Trophoblast cell (in vitro differentiated cells and primary cell): ENCODE measurements at regions not wholly inside any gene's neighbourhood (a gene's known extent, or its start where the extent isn't known, plus 50 kb on each side); places are given as distances from the start of the nearest gene placed in this dataset.

Experiments used
- DNase-seq, 2 donors: peaks; one replicate each; pipeline ENCODE4 v3.0.0-alpha.2; 2016
- H2AFZ ChIP-seq: 2 replicates; pipeline ENCODE4 v1.6.1; 2013; ENCODE audit warnings: low read length, moderate library complexity, mild to moderate bottlenecking; ENCODE audit not compliant: insufficient read depth, poor library complexity
- H2AK5ac ChIP-seq: 2 replicates; pipeline ENCODE4 v1.6.1; 2013; ENCODE audit warnings: mild to moderate bottlenecking, low read length
- H2BK120ac ChIP-seq: 2 replicates; pipeline ENCODE4 v1.6.1; 2013; ENCODE audit warnings: low read length, mild to moderate bottlenecking, moderate library complexity; ENCODE audit not compliant: insufficient read depth, poor library complexity
- H2BK12ac ChIP-seq: 2 replicates; pipeline ENCODE4 v1.6.1; 2013; ENCODE audit warnings: mild to moderate bottlenecking, low read length, moderate library complexity
- H2BK5ac ChIP-seq: 2 replicates; pipeline ENCODE4 v1.6.1; 2013; ENCODE audit warnings: low read length, low read depth, moderate library complexity, mild to moderate bottlenecking; ENCODE audit not compliant: poor library complexity
- H3K14ac ChIP-seq: 2 replicates; pipeline ENCODE4 v1.6.1; 2013; ENCODE audit warnings: mild to moderate bottlenecking, low read length
- H3K18ac ChIP-seq: 2 replicates; pipeline ENCODE4 v1.6.1; 2013; ENCODE audit warnings: mild to moderate bottlenecking, low read length
- H3K23ac ChIP-seq: 2 replicates; pipeline ENCODE4 v1.6.1; 2013; ENCODE audit warnings: low read length
- H3K27ac ChIP-seq: 2 replicates; pipeline ENCODE4 v1.5.1; 2013; ENCODE audit warnings: low read depth, mild to moderate bottlenecking, inconsistent platforms, low read length, moderate library complexity
- H3K27me3 ChIP-seq: 2 replicates; pipeline ENCODE4 v1.6.1; 2013; ENCODE audit warnings: inconsistent platforms, mild to moderate bottlenecking, low read length, moderate library complexity; ENCODE audit not compliant: insufficient read depth
- H3K36me3 ChIP-seq, 2 experiments: 1 replicate in 1 of 2; 2 replicates in 1 of 2; pipeline ENCODE4 v1.6.1; 2013; ENCODE audit warnings: low read length in 2 of 2, mild to moderate bottlenecking in 2 of 2, moderate library complexity in 1 of 2; ENCODE audit not compliant: insufficient read depth in 2 of 2, control insufficient read depth in 1 of 2
- H3K4ac ChIP-seq: 2 replicates; pipeline ENCODE4 v1.6.1; 2013; ENCODE audit warnings: low read depth, mild to moderate bottlenecking, low read length, moderate library complexity
- H3K4me1 ChIP-seq, 2 experiments: 1 replicate in 1 of 2; 2 replicates in 1 of 2; pipeline ENCODE4 v1.6.1; 2013; ENCODE audit warnings: low read length in 2 of 2, mild to moderate bottlenecking in 2 of 2, moderate library complexity in 1 of 2; ENCODE audit not compliant: insufficient read depth in 2 of 2, control insufficient read depth in 1 of 2
- H3K4me2 ChIP-seq: 2 replicates; pipeline ENCODE4 v1.6.1; 2013; ENCODE audit warnings: inconsistent platforms, mild to moderate bottlenecking, low read length, moderate library complexity
- H3K4me3 ChIP-seq: 2 replicates; pipeline ENCODE4 v1.5.1; 2013; ENCODE audit warnings: mild to moderate bottlenecking, low read depth, low read length, inconsistent platforms
- H3K79me1 ChIP-seq: one replicate; pipeline ENCODE4 v1.6.1; 2013; ENCODE audit warnings: low read length
- H3K79me2 ChIP-seq: 2 replicates; pipeline ENCODE4 v1.6.1; 2013; ENCODE audit warnings: low read length, mild to moderate bottlenecking; ENCODE audit not compliant: control insufficient read depth, insufficient read depth, poor library complexity
- H3K9ac ChIP-seq: 2 replicates; pipeline ENCODE4 v1.6.1; 2013; ENCODE audit warnings: mild to moderate bottlenecking, low read length
- H3K9me3 ChIP-seq: 2 replicates; pipeline ENCODE4 v1.6.1; 2013; ENCODE audit warnings: low read depth, mild to moderate bottlenecking, control low read depth, inconsistent platforms, low read length; ENCODE audit not compliant: insufficient read depth
- H4K12ac ChIP-seq: 2 replicates; pipeline ENCODE4 v1.6.1; 2013; ENCODE audit warnings: low read depth, mild to moderate bottlenecking, low read length, moderate library complexity
- H4K8ac ChIP-seq: 2 replicates; pipeline ENCODE4 v1.6.1; 2013; ENCODE audit warnings: low read depth, mild to moderate bottlenecking, low read length, moderate library complexity
- H4K91ac ChIP-seq: one replicate; pipeline ENCODE4 v1.6.1; 2013; ENCODE audit warnings: low read depth, mild to moderate bottlenecking, low read length, moderate library complexity
- WGBS: extraction: QIAGEN DNeasy Blood & Tissue Kit; methylation state at CpG from one replicate; pipeline ENCODE4 v1.1.7; 2013; ENCODE audit warnings: missing lambda C conversion rate; ENCODE audit not compliant: insufficient read length, insufficient coverage; ENCODE audit errors: extremely low coverage; 5-methylcytosine and 5-hydroxymethylcytosine counted together

DNA sequence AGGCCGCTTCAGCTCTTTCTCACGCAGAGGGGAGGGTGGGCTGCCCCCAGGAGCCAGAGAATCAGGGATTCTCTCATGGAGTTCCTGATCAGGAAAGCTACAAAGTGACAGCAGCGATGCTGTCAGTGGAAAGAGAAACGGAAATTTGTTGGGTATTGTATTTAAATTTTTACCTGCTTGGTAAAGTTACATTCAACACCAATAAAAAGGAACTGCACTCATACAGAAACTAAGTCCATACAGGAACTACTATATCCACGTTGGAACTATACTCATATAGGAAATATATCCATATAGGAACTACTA, 325.5 kb upstream of the IRX4 start:
- H3K27me3 ChIP-seq, result no peaks in the 10 kb centered on the region
- no peak overlapping the region for H4K91ac ChIP-seq
- H2AFZ ChIP-seq, result no peak overlapping the region
- no peak overlapping the region for H2AK5ac ChIP-seq
- no peak overlapping the region for H2BK12ac ChIP-seq
- no CpG with 5 or more reads among the region's 5 CpGs for WGBS
- no peaks in the 10 kb centered on the region for H3K79me2 ChIP-seq
- no peak for DNase-seq
- H4K8ac ChIP-seq, result no peak overlapping the region
- H3K36me3 ChIP-seq, result no peaks in the 10 kb centered on the region
- no peak overlapping the region for H3K4me2 ChIP-seq
- no peak overlapping the region for H3K23ac ChIP-seq
- no peak overlapping the region for H3K18ac ChIP-seq
- no peak overlapping the region for H3K4me3 ChIP-seq
- H3K9ac ChIP-seq, result no peak overlapping the region
- H3K27ac ChIP-seq, result no peak overlapping the region
- H3K14ac ChIP-seq, result no peak overlapping the region
- no peaks in the 10 kb centered on the region for H3K9me3 ChIP-seq
- H2BK5ac ChIP-seq, result no peak overlapping the region
- no peak overlapping the region for H2BK120ac ChIP-seq
- no peak overlapping the region for H4K12ac ChIP-seq
- H3K79me1 ChIP-seq, result no peaks in the 10 kb centered on the region
- no peak overlapping the region for H3K4ac ChIP-seq
- no peaks in the 10 kb centered on the region for H3K4me1 ChIP-seq

DNA sequence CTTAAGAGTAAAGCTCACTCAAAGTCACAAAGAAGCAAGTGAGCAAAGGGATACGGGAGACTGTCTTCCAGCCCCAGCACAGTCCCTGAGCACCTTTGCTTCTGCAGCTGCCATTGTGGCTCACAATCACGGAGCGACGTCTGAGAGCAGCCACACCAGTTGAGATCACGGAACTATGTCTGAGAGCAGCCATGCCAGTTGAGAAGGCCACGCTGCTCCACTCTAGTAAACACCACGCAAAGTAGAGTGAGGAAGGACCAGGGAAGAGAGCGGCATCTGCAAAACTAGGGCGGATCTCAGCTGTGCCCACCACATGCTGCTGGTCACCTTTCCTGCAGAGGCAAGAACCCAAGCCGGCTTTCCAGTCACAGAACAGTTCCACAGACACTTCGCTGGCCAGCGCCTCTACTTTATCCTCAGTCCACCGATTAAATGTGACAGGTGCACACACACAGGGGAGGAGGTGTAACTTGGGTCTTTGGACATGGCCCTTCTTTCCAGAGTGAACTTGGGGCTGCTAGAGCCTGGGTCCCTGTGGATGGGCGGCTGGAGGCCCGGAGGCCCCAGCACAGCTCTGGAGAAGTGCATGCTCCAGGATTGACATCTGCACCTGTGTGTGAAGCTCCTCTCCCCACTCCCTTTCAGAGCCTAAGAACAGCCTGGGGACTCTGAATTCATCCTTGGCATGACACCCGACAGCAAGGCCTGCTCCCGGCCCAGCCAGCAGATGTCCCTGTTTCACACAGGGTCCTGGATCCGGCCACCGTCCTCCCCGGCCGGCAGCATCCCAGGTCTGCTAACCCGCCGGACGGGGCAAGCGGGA, 324.9 kb upstream of the IRX4 start:
- Histone ChIP-seq H3K18ac (no peak overlapping the region), H4K12ac (no peak overlapping the region), H3K14ac (no peak overlapping the region), H2BK120ac (no peak overlapping the region), H3K4me3 (peak overlapping the region; percentile 33), H3K79me2 (no peaks in the 10 kb centered on the region), H3K9ac (no peak overlapping the region), H4K8ac (no peak overlapping the region), H3K27ac (no peak overlapping the region), H3K27me3 (no peaks in the 10 kb centered on the region), H3K4ac (no peak overlapping the region), H2BK12ac (no peak overlapping the region), H4K91ac (no peak overlapping the region), H3K4me1 (no peaks in the 10 kb centered on the region), H2AFZ (no peak overlapping the region), H3K79me1 (no peaks in the 10 kb centered on the region), H3K36me3 (no peaks in the 10 kb centered on the region), H2AK5ac (no peak overlapping the region), H2BK5ac (no peak overlapping the region), H3K23ac (no peak overlapping the region), H3K4me2 (no peak overlapping the region), H3K9me3 (no peaks in the 10 kb centered on the region)
- DNase-seq, result peak; percentile 3 to 30
- WGBS, result no CpG with 5 or more reads among the region's 25 CpGs

- no peak overlapping the region for H4K91ac ChIP-seq
These were observed 324.3 kb upstream of the IRX4 start for GRCh38 chr5:2207109-2207399.

GRCh38 chr5:2206293-2207108, 323.8 kb upstream of the IRX4 start:
- Histone ChIP-seq H4K12ac (no peak overlapping the region), H3K79me2 (no peaks in the 10 kb centered on the region), H4K91ac (no peak overlapping the region), H3K4me2 (no peak overlapping the region), H2BK5ac (no peak overlapping the region), H2AK5ac (no peak overlapping the region), H2BK120ac (no peak overlapping the region), H3K4me3 (no peak overlapping the region), H3K27ac (no peak overlapping the region), H3K4me1 (no peaks in the 10 kb centered on the region), H4K8ac (no peak overlapping the region), H2BK12ac (no peak overlapping the region), H3K18ac (no peak overlapping the region), H3K9ac (no peak overlapping the region), H3K9me3 (no peaks in the 10 kb centered on the region), H3K23ac (no peak overlapping the region), H2AFZ (no peak overlapping the region), H3K14ac (no peak overlapping the region), H3K4ac (no peak overlapping the region), H3K27me3 (no peaks in the 10 kb centered on the region), H3K36me3 (no peaks in the 10 kb centered on the region), H3K79me1 (no peaks in the 10 kb centered on the region)
- DNase-seq, result no peak
- no CpG with 5 or more reads among the region's 28 CpGs for WGBS

More at GRCh38 chr5:2207109-2207399, 324.3 kb upstream of the IRX4 start:
- Histone ChIP-seq H3K4me1 (no peaks in the 10 kb centered on the region), H3K18ac (no peak overlapping the region), H2AFZ (no peak overlapping the region), H3K79me2 (no peaks in the 10 kb centered on the region), H3K9me3 (no peaks in the 10 kb centered on the region), H3K27me3 (no peaks in the 10 kb centered on the region), H2BK5ac (no peak overlapping the region), H2AK5ac (no peak overlapping the region), H2BK12ac (no peak overlapping the region), H4K8ac (no peak overlapping the region), H4K12ac (no peak overlapping the region), H3K36me3 (no peaks in the 10 kb centered on the region), H3K79me1 (no peaks in the 10 kb centered on the region), H3K14ac (no peak overlapping the region), H3K27ac (no peak overlapping the region), H3K9ac (no peak overlapping the region), H3K4me3 (no peak overlapping the region), H3K23ac (no peak overlapping the region), H2BK120ac (no peak overlapping the region), H3K4me2 (no peak overlapping the region), H3K4ac (no peak overlapping the region)
- WGBS, result no CpG with 5 or more reads among the region's 6 CpGs
- DNase-seq, result no peak
